ENCODE measurements at regions not wholly inside any gene's neighbourhood (a gene's known extent, or its start where the extent isn't known, plus 50 kb on each side); places are given as distances from the start of the nearest gene placed in this dataset.

- DNase-seq, result no peak
Observed at GRCh38 chr7:52114509-52114908, 797.9 kb upstream of the COBL start.

GRCh38 chr7:52114056-52114455 lies 797.4 kb upstream of the COBL start:
- no peak for DNase-seq

GRCh38 chr7:52107355-52107754 lies 790.7 kb upstream of the COBL start:
- DNase-seq, result no peak

GRCh38 chr7:52095861-52096260 lies 779.3 kb upstream of the COBL start:
- no peak for DNase-seq

- no peak for DNase-seq
Observed at GRCh38 chr7:52091996-52092395, 775.4 kb upstream of the COBL start.

GRCh38 chr7:52091101-52091500 lies 774.5 kb upstream of the COBL start:
- DNase-seq, result no peak

GRCh38 chr7:52088008-52088901 lies 771.6 kb upstream of the COBL start:
- DNase-seq, result no peak

- no peak for DNase-seq
Observed at GRCh38 chr7:52085610-52086009, 769.0 kb upstream of the COBL start.

- DNase-seq, result no peak
Observed at GRCh38 chr7:52080493-52080892, 763.9 kb upstream of the COBL start.

GRCh38 chr7:52079726-52080125 lies 763.1 kb upstream of the COBL start:
- DNase-seq, result no peak

- no peak for DNase-seq
Observed at GRCh38 chr7:52077571-52077970, 761.0 kb upstream of the COBL start.

- DNase-seq, result no peak
Observed at GRCh38 chr7:52074912-52075311, 758.3 kb upstream of the COBL start.

- DNase-seq, result no peak
Observed at GRCh38 chr7:52074071-52074470, 757.5 kb upstream of the COBL start.

GRCh38 chr7:52071744-52072143 lies 755.1 kb upstream of the COBL start:
- DNase-seq, result no peak

GRCh38 chr7:52064493-52064892 lies 747.9 kb upstream of the COBL start:
- DNase-seq, result no peak

GRCh38 chr7:52061666-52062065 lies 745.1 kb upstream of the COBL start:
- DNase-seq, result no peak

- no peak for DNase-seq
Observed at GRCh38 chr7:52053525-52053924, 736.9 kb upstream of the COBL start.

- DNase-seq, result no peak
Observed at GRCh38 chr7:52030722-52031121, 714.1 kb upstream of the COBL start.

GRCh38 chr7:52026140-52026539 lies 709.5 kb upstream of the COBL start:
- no peak for DNase-seq

- no peak for DNase-seq
Observed at GRCh38 chr7:52021343-52021742, 704.7 kb upstream of the COBL start.

GRCh38 chr7:52018680-52019054 lies 702.1 kb upstream of the COBL start:
- DNase-seq, result no peak

GRCh38 chr7:52017802-52018679 lies 701.4 kb upstream of the COBL start:
- no peak for DNase-seq

- DNase-seq, result no peak
Observed at GRCh38 chr7:52009181-52009580, 692.6 kb upstream of the COBL start.

- DNase-seq, result no peak
Observed at GRCh38 chr7:52006674-52007073, 690.1 kb upstream of the COBL start.

Data from CD4-positive, alpha-beta T cell treated with Interleukin-6 for 4 hours (primary cell).